HAP-1 (cell line): ENCODE measurements at regions not wholly inside any gene's neighbourhood (a gene's known extent, or its start where the extent isn't known, plus 50 kb on each side); places are given as distances from the start of the nearest gene placed in this dataset.

Experiments used
- DNase-seq, 2 experiments: peaks; one replicate each; pipeline ENCODE4 v3.0.0-alpha.2; 2016 to 2020; ENCODE audit warnings: low spot score in 2 of 2
- H3K27me3 ChIP-seq: fragments of 250-450 bp; sonication (Bioruptor Pico); 2 replicates; pipeline ENCODE4 v1.5.1; 2020; ENCODE audit warnings: low read depth, mild to moderate bottlenecking, moderate library complexity
- H3K36me3 ChIP-seq: fragments of 250-450 bp; sonication (Bioruptor Pico); replicated peaks from 2 replicates; pipeline ENCODE4 v1.5.1; 2020; ENCODE audit warnings: mild to moderate bottlenecking
- H3K4me1 ChIP-seq: fragments of 250-450 bp; sonication (Bioruptor Pico); 2 replicates; pipeline ENCODE4 v1.5.1; 2020; ENCODE audit warnings: mild to moderate bottlenecking
- H3K4me3 ChIP-seq: fragments of 250-450 bp; sonication (Bioruptor Pico); 2 replicates; pipeline ENCODE4 v1.5.1; 2020; ENCODE audit warnings: mild to moderate bottlenecking, moderate library complexity
- H3K9me3 ChIP-seq: fragments of 250-450 bp; sonication (Bioruptor Pico); 2 replicates; pipeline ENCODE4 v1.5.1; 2020; ENCODE audit warnings: mild to moderate bottlenecking, moderate library complexity
- in situ Hi-C: fragments of 300-500 bp; cut with MboI; formaldehyde crosslinking; loops from 3 replicates; pipeline ENCODE4 v1.14.3; 2020; ENCODE audit warnings: low sequenced_read_pairs, inconsistent platforms, mixed read lengths

- H3K27me3 ChIP-seq = no peaks in the 10 kb centered on the region
- H3K4me1 ChIP-seq = no peaks in the 10 kb centered on the region
- in situ Hi-C loops = no loop called here
- H3K36me3 ChIP-seq = no peaks in the 10 kb centered on the region
- DNase-seq = no peak
- no peaks in the 10 kb centered on the region for H3K9me3 ChIP-seq
- H3K4me3 ChIP-seq = no peak overlapping the region
These were observed 338.4 kb upstream of the SLC14A2 start for GRCh38 chr18:45276878-45277277.

GRCh38 chr18:45277908-45278307 is 337.4 kb upstream of the SLC14A2 start:
- H3K36me3 ChIP-seq = no peaks in the 10 kb centered on the region
- H3K27me3 ChIP-seq = no peaks in the 10 kb centered on the region
- H3K9me3 ChIP-seq = no peaks in the 10 kb centered on the region
- no peaks in the 10 kb centered on the region for H3K4me1 ChIP-seq
- H3K4me3 ChIP-seq = no peak overlapping the region
- no peak for DNase-seq
- in situ Hi-C loops = no loop called here

- in situ Hi-C loops = no loop called here
- H3K36me3 ChIP-seq = no peaks in the 10 kb centered on the region
- no peaks in the 10 kb centered on the region for H3K27me3 ChIP-seq
- H3K4me1 ChIP-seq = no peaks in the 10 kb centered on the region
- no peak for DNase-seq
- no peaks in the 10 kb centered on the region for H3K9me3 ChIP-seq
- H3K4me3 ChIP-seq = no peak overlapping the region
These were observed 334.6 kb upstream of the SLC14A2 start for GRCh38 chr18:45280481-45281276.

GRCh38 chr18:45282101-45282812 is 333.0 kb upstream of the SLC14A2 start:
- in situ Hi-C loops = no loop called here
- H3K9me3 ChIP-seq = no peaks in the 10 kb centered on the region
- no peaks in the 10 kb centered on the region for H3K4me1 ChIP-seq
- no peak for DNase-seq
- H3K36me3 ChIP-seq = no peaks in the 10 kb centered on the region
- no peak overlapping the region for H3K4me3 ChIP-seq
- H3K27me3 ChIP-seq = no peaks in the 10 kb centered on the region

GRCh38 chr18:45284174-45284573 is 331.1 kb upstream of the SLC14A2 start:
- in situ Hi-C loops = no loop called here
- no peak for DNase-seq
- Histone ChIP-seq H3K27me3 (no peaks in the 10 kb centered on the region), H3K36me3 (no peaks in the 10 kb centered on the region), H3K4me1 (no peaks in the 10 kb centered on the region), H3K9me3 (no peaks in the 10 kb centered on the region), H3K4me3 (no peak overlapping the region)

GRCh38 chr18:45284851-45285250 is 330.4 kb upstream of the SLC14A2 start:
- H3K4me3 ChIP-seq = no peak overlapping the region
- in situ Hi-C loops = no loop called here
- DNase-seq = no peak
- no peaks in the 10 kb centered on the region for H3K36me3 ChIP-seq
- H3K9me3 ChIP-seq = no peaks in the 10 kb centered on the region
- H3K4me1 ChIP-seq = no peaks in the 10 kb centered on the region
- no peaks in the 10 kb centered on the region for H3K27me3 ChIP-seq

- Histone ChIP-seq H3K4me3 (no peak overlapping the region), H3K27me3 (no peaks in the 10 kb centered on the region), H3K4me1 (no peaks in the 10 kb centered on the region), H3K9me3 (no peaks in the 10 kb centered on the region), H3K36me3 (no peaks in the 10 kb centered on the region)
- in situ Hi-C loops = no loop called here
- no peak for DNase-seq
These were observed 330.0 kb upstream of the SLC14A2 start for GRCh38 chr18:45285251-45285650.

GRCh38 chr18:45286431-45286830 is 328.8 kb upstream of the SLC14A2 start:
- Histone ChIP-seq H3K9me3 (no peaks in the 10 kb centered on the region), H3K36me3 (no peaks in the 10 kb centered on the region), H3K4me3 (no peak overlapping the region), H3K4me1 (peaks cover 2% of the 10 kb centered on the region; the same call in 1 of the 2 replicates), H3K27me3 (no peaks in the 10 kb centered on the region)
- no peak for DNase-seq
- in situ Hi-C loops = no loop called here

GRCh38 chr18:45287531-45287930 is 327.7 kb upstream of the SLC14A2 start:
- no peaks in the 10 kb centered on the region for H3K27me3 ChIP-seq
- H3K4me1 ChIP-seq = peaks cover 2% of the 10 kb centered on the region; the same call in 1 of the 2 replicates
- no peak overlapping the region for H3K4me3 ChIP-seq
- H3K9me3 ChIP-seq = no peaks in the 10 kb centered on the region
- DNase-seq = no peak
- H3K36me3 ChIP-seq = no peaks in the 10 kb centered on the region
- in situ Hi-C loops = no loop called here

- H3K4me1 ChIP-seq = peaks cover 2% of the 10 kb centered on the region; the same call in 1 of the 2 replicates
- H3K36me3 ChIP-seq = no peaks in the 10 kb centered on the region
- H3K4me3 ChIP-seq = no peak overlapping the region
- in situ Hi-C loops = no loop called here
- H3K27me3 ChIP-seq = no peaks in the 10 kb centered on the region
- no peaks in the 10 kb centered on the region for H3K9me3 ChIP-seq
- no peak for DNase-seq
These were observed 324.9 kb upstream of the SLC14A2 start for GRCh38 chr18:45290364-45290763.

- H3K4me1 ChIP-seq = peaks cover 2% of the 10 kb centered on the region; the same call in 1 of the 2 replicates
- H3K36me3 ChIP-seq = no peaks in the 10 kb centered on the region
- H3K27me3 ChIP-seq = no peaks in the 10 kb centered on the region
- H3K9me3 ChIP-seq = no peaks in the 10 kb centered on the region
- no peak overlapping the region for H3K4me3 ChIP-seq
- DNase-seq = peak; percentile 34 to 38
- in situ Hi-C loops = no loop called here
These were observed 323.4 kb upstream of the SLC14A2 start for GRCh38 chr18:45291621-45292615.

GRCh38 chr18:45295388-45295787 is 319.9 kb upstream of the SLC14A2 start:
- Histone ChIP-seq H3K36me3 (no peaks in the 10 kb centered on the region), H3K4me3 (no peak overlapping the region), H3K27me3 (no peaks in the 10 kb centered on the region), H3K9me3 (no peaks in the 10 kb centered on the region), H3K4me1 (peaks cover 2% of the 10 kb centered on the region; the same call in 1 of the 2 replicates)
- no peak for DNase-seq
- in situ Hi-C loops = no loop called here

GRCh38 chr18:45298986-45299385 is 316.3 kb upstream of the SLC14A2 start:
- DNase-seq = no peak
- Histone ChIP-seq H3K4me3 (no peak overlapping the region), H3K36me3 (no peaks in the 10 kb centered on the region), H3K27me3 (no peaks in the 10 kb centered on the region), H3K4me1 (no peaks in the 10 kb centered on the region), H3K9me3 (no peaks in the 10 kb centered on the region)
- in situ Hi-C loops = no loop called here
